HG02970 (cell line): ENCODE measurements at regions not wholly inside any gene's neighbourhood (a gene's known extent, or its start where the extent isn't known, plus 50 kb on each side); places are given as distances from the start of the nearest gene placed in this dataset.
A peak's percentile ranks its signal among the peaks of the same experiment; 100 is the strongest.
"Not testable (repeated sequence)": the region's sequence is repeated elsewhere in the genome, so short reads cannot be mapped to it uniquely, and the experiment has no call there.

Experiments used
- ATAC-seq: cut with Tn5 transposase; IDR thresholded peaks from one replicate; pipeline ENCODE4 v1.9.1; 2021; ENCODE audit warnings: mild to moderate bottlenecking, moderate library complexity, moderate number of reproducible peaks; ENCODE audit not compliant: unreplicated experiment, low FRiP score

DNA sequence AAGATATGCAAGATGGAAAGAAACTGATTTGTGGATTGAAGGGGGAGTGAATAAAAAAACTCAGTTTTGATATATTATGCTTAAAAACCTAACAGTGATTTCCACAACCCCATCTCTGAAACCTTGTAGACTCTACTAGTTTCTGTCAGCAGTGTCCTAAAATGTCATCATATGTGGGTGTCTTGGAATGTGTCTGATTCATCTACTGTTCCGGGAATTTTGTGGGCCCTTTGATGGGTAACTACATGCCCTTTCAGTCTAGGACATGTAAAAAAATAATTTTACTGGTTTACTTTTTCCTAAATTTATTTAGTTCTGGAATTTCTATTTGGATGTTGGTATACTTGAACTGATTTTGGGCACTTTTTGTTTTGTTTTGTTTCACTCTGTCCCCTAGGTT is 118.9 kb upstream of the NMUR2 start:
- no peak for ATAC-seq

DNA sequence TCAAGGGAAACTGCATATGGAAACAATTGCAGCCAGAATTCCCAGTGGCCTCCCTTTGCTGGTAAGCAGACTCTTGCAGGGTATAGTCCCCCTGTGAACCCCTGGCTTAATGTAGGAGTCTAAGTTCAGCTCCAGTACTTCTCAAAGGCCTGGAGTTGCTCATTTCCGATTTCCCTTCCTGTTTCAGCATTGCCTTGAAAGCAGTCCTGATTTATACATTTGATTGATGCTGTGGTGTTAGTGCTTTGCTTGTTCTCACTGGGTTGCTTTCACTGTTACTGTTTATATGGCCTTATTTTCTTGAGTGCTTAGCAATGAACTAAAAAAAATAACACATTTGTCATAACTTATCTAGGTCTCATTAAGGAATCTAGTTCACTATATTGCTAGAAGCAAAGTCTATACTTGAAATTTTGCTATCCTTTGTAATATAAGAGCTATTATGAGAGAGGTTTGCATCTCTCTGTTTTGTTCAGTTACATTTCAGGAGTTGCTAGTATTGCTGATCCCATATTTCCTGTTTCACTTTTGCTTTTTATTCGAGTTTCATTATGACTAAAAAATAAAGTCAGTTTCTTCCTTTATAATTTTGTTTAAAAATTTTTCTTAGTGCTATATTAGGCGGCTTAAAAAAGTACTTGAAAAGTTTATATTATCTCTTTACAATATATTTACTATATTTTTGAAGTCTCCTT is 122.4 kb upstream of the NMUR2 start:
- ATAC-seq: no peak

DNA sequence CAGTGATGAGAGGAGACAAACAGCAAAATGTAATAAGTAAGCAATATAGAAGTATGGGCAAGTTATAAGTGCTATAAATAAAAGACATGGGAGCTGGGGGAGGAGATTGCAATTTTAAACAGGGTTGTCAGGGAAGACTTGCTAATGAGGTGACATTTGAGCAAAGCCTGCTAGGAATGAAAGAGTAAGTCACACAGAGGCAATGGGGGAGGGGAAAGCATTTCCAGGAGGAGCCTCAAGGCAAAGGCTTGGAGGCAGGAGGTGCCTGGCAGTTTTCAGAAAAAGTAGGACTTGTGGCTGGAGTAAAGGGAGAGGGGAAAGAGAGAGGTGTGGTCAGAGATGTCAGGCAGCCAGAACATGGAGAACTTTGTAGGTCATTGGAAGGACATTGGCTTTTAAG is 124.4 kb upstream of the NMUR2 start:
- no peak for ATAC-seq

DNA sequence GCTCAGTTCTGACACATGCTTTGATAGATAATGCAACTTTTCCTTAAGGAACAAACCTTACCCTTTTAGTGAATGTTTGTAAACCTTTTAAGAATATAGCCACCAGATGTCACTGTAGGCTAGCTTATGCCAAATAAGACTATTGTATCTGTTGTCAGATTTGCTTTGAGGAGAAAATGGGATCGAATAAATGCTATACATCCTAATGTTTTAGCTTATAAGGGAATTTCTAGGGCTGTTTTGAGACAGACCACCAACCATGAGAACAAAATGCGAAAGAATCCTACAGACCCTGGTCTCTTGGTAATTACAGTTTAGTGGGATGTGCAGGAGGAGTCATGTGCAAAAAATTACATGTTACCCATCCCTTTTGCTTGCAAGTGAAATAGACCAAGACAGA is 127.6 kb upstream of the NMUR2 start:
- ATAC-seq: no peak

DNA sequence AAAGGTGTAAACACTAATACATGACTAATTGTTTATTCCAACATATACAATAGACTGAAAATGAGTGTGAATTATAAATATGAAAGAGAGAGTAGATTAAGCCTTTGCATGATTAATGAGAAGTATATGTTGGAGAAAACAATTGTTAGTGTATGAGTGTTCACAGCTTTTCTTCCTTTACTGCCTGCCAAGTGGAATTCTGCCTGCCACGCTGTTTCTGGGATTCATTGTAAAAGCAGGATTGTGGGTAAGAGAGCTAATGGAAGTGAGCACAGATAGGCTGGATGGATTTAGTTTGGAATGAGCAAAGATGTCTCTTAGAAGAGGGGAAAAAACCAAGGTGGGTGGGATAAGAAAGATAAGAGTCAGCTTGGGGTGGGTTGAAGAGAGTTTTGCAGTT is 129.6 kb upstream of the NMUR2 start:
- ATAC-seq: no peak

DNA sequence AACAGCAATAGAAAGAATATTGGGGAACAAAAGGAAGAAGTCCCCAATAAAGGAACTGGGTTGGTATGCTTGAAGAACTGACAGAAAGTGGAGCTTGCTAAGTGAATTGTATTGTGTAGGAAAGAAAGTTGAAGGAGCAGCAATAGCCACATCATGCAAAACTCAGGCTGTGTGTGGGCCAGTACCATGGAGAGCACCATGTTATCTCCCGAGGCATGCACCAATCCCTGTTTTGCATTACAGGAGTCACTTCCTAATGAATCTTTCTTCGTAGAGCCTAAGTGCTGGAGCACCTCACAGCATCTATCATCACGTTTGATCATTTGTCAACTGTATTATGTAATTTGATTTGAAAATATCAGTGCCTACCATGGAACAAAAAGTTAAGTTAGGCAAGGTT is 137.7 kb upstream of the NMUR2 start:
- ATAC-seq: no peak

DNA sequence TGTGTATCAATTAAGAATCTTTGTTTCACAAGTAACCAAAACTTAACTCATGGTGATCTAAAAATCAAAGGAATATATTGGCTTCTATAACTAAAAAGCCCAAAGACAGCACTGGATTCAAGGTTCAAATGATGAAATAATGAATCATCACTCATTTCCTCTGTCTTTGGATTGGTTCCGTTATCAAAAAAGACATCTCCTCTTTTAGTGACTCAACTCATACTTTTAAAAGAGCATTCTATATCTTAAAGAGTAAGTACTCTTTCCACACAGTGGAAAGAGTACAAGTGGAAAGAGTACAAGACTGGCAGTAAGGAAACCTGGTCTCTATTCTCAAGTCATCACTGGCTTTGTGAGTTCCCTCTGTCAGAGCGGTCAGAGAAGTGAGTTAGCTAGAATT is 141.4 kb upstream of the NMUR2 start:
- ATAC-seq: no peak

DNA sequence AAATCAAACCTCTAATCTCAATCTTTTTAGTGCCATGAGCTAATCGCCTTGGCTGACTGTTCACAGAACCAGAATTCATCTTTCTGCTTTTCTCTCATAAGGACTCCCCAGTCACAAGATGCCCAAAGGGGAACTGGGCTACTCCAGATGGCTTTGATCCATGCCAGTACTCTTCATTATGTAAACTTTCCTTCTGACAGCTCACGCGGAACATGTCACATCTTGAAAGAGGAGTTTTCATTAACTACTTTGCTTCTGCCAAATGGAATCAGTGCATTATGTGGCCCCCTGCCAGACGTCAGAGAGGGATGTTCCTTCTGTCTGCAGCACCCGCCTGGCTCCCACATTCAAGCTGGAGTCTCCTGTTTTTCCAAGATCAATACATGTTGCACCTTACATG is 142.1 kb upstream of the NMUR2 start:
- ATAC-seq: no peak

DNA sequence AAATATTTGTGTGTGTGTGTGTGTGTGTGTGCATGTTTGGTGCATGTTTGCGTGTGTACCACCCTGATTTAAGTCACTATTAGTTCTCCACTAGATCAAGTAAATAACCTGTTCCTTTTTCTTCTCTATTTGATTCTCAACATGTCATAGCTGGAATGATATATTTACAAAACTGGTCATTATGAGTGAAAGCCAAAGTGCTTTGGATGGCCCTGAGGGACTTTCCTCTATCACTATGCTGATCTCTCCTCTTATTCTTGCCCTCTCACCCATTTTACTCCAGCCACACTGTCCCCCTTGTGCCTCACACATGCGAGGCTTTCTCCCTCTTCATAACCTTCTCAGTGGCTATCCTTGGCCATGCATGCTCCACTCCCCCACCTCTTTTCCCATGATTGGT is 144.6 kb upstream of the NMUR2 start:
- no peak for ATAC-seq

DNA sequence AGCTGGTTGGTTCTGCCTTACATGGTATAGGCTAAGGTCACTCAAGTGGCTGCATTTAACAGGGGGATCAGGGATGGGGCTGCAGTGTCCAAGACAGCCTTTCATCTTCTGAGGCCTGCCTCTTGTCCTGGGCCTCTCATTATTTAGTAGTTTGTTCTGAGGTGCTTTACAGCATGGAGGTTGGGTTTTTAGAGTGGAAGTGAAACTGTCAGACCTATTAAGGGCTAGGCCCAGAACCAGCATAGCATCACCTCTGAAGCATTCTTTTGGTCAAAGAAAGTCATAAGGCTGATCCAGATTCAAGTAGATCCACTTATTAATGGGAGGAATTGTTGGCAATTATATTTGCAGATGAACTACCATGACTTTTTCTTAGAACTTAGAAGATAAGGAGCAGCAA is 146.0 kb upstream of the NMUR2 start:
- ATAC-seq: no peak

DNA sequence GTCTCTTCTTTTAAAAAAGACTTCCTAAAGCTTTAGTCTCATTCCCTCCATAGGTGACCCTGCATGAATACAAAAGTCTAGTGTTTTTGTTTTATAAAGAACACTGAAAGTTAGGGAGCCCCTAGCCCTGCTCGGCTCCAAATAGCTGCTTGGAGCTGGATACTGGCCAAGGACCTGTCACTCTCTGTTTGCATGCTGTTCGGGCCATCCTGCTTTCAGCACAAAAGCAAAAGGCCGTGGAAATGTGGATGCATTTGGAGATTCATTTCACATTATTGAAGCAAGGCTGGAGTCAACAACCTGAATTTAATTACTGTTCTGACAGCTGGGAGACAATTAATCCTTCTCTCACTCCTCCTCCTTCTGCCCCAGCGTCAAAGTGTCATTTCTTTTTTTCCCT is 151.7 kb upstream of the NMUR2 start:
- ATAC-seq: no peak

DNA sequence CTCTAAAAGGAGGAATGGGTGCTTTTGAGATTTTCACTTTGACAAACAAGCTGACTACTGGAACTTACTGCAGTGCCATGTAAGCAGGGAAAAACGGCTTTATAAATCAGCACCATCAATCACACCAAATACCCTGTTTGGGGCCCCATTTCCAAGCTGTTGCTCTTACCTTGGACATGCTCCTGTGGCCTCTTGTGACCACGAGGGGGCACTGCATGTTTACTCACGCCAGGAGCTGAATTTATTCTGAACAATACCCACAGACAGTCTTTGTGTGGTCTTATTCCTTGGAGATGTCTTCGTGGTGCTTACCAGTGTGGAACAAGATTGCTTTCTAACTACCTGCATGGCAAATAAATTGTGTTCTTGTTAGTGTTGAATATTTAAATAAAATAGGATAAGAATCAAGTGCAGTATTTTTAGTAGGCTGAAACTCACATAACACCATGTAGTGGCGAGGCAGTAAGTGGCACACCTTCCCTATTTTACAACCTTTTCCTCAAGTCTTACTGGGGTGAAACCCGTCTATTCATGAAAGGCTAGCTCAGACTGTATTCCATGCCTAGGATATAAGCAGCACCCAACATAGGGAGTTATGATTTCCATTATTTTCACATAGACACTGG is 155.5 kb upstream of the NMUR2 start:
- ATAC-seq: peak; percentile 71

DNA sequence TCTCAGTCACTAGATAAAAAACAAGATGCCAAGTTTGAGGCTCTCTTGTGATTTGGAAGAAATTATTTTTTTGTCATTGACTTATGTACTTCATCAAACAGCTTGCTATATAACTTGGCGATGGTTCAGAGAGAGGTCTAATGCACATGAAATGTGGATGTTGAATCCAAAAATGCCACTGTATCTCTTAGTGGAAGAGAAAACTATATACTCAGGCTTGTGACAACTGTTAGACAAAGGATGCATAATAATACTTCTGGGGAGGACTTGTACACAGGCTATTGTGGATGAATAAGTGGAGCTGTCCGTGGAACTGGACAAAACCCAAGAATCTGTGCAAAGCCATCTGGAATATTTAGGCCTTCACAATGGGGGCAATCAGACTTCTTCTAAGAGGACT is 162.9 kb upstream of the NMUR2 start:
- no peak for ATAC-seq

DNA sequence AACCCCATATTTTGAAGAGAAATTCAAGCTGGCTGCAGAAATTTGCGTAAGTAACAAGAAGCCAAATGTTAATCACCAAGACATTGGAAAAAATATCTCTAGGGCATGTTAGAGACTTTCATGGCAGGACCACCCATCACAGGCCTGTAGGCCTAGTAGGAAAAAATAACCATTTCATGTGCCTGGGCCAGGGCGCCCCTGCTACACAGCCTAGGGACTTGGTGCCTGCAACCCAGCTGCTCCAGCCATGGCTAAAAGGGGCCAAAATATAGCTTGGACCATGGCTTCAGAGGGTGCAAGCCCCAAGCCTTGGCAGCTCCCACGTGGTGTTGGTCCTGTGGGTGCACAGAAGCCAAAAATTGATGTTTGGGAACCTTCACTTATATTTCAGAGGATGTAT is 167.7 kb upstream of the NMUR2 start:
- ATAC-seq: no peak

DNA sequence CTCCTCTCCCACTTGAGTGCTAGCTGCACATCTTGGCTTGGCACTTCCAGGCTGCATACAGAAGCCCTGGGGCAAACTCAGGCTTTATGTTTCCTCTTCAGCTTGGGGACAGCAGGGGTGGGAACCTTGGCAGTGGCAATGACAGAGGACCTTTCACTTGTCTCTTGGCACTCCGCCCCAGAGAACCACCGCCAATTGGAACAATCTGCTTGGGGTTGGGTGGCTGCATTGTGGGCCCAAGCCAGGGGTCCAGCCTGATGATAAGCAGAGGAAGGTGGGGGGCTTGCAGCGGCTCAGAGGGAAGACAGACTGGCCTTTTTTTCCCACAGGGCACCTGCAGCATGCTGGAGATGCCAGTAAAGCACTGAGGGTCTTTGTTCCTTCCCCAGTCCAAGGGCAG is 179.0 kb upstream of the NMUR2 start:
- no peak for ATAC-seq

DNA sequence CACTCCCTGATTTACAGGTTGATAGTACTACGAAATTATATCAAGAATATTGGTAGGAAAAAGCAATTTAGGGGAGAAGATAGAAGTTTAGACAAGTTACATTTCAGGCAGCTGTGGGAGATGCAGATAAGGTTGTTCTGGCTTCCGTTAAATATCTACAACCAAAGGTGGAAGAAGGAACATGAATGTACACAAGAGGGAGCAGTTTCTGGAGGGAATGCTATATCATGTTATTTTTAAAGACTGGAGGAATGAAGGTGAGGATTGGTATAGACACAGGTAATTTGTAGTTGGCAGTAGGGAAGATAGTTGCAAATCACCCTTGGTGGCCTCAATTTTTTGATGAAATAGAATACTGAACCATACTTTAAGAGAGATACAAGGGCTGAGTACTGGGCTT is 187.3 kb upstream of the NMUR2 start:
- no peak for ATAC-seq

DNA sequence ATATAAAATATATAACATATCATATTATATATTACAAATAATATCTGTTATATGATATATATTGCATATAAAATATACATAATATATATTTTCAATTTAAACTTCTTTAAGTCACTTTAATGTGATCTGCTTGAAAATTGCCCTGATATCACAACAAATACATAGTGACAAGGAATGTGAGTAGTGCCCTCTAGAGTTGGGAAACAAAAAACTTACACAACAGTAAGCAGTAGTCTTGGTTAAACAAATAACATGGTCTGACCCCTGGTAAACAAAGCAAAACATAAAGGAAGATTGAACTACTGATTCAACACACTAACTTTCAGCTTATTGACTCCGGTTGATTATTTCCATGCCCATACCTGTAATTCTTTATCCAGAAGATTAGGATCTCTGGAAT is 188.3 kb upstream of the NMUR2 start:
- ATAC-seq: no peak

DNA sequence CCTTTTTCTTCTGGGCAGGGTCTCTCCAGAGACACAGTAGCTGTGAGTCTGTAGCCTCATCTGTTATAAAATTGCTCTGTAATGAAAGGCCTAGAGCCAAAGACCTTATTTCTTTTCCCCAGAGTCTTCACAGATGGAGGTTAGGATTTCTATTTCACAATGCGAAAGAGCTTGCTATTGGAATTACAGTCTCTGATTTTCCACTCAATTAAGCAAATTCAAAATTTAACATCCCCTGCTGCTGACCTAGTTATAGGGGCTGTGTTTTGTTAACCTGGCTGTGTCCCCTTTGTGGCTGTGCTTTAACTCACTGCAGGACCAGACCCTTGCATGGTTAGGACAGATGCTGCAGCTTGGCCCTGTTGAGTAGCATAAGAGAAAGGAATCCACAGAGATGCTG is 190.3 kb upstream of the NMUR2 start:
- ATAC-seq: no peak

DNA sequence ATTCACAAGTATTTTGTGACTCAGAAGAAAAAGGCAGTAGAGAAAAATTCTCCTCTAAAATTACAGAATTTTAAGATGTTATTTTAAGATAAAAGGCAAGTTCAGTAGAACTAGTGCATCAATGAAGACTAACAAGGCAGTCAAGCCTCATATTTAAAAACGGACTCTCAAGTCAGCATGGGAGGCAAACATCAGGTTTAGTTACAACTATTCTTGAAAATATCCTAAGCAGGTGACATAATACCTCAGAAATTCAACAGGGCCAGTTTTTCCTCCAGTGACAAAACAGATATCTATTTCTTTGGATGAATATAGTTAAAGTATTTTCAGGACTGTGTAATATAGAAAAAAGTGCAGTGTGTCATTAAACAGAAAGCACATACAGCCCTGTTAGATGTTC is 194.0 kb upstream of the NMUR2 start:
- no peak for ATAC-seq

DNA sequence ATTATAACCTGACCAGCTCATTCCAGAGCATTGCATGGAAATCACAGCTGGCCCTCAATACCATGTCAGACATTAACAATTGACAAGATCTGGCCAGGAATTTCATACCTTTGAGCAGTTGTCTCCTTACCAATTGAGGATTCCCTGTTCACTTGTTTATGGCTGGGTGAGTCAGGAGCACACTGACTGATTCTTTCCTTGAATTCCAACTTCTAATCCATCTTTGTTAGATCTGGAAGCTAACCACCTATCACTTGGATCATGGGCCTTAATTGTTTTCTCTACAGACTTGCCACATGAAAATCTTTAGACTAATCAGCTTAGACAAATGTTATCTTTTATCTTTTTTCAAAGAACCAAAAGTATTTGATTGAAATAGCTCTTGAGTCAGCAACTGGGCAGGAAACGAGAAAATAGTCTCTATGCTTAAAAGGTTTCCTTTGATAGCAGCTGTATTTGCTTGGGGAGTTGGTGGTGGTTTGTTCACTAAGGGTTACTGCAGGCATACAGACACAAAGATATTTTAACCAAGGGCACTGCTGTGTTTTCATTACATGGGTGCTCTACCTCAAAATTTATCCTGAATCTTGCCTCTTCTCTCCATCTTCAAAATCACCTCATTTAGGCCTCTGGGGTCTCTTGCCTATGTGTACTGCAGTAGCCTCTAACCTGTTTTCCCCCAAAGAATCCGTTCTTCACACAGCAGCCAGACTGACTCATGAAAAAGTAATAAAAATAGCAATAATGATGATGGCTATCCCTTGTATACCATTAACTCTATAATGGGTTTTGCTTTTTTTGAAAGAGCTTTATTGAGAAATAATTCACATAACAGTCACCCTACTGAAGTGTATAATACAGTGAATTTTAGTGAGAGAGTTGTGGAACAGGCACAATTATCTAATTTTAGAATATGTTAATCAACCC is 197.0 kb upstream of the NMUR2 start:
- no peak for ATAC-seq

DNA sequence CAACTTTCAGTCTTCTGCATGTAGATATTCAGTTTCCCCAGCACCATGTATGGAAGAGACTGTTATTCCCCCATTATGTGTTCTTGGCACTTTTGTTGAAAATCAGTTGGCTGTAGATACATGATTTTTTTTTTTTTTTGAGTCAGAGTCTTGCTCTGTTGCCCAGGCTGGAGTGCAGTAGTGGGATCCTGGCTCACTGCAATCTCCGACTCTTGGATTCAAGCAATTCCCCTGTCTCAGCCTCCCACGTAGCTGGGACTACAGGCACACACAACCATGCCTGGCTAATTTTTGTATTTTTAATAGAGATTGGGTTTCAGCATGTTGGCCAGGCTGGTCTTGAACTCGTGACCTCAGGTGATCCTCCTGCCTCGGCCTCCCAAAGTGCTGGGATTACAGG is 201.0 kb upstream of the NMUR2 start:
- not testable (repeated sequence) for ATAC-seq
